GM19395 (cell line): ENCODE measurements at regions not wholly inside any gene's neighbourhood (a gene's known extent, or its start where the extent isn't known, plus 50 kb on each side); places are given as distances from the start of the nearest gene placed in this dataset.

Experiments used
- ATAC-seq: cut with Tn5 transposase; IDR thresholded peaks from one replicate; pipeline ENCODE4 v1.9.1; 2021; ENCODE audit warnings: mild to moderate bottlenecking, moderate library complexity; ENCODE audit not compliant: unreplicated experiment

DNA sequence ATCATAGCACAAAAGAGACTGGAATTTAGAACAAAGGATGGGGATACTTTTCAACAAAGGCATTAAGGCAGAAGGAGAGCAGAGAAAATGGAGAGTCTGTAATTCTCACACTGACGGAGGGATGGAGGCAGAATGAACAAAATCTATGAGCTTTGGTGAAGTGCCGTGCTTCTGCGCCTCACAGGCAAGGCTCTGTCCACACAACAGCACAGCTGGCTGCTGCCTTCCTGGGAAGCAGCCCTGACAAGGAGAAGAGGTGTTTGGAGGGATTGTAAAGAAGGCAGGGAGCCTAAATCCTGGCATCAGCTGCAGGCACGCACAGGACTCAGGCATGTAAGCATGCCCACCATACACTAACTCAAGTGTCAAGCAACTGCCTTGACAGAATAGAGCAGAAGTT lies 485.2 kb upstream of the KIF2A start:
- ATAC-seq: no peak

DNA sequence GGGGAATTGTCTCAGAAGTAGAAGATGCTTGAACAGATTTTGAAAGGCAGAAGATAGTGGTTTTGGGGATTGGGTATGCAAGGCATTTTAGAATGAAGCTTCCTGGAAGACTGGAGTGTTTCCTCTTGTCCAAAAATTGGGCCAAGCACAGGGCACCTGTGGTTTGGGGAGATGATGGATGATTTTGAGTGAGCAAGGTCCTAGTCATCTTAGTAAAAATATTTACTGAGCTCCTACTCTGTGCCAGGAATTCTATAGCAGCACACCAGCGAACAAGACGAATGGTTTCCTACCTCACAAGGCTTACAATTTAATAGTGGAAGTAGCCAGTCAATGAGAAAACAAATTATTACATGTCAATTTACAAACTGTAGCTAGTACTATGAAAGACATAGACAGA lies 484.4 kb upstream of the KIF2A start:
- no peak for ATAC-seq

DNA sequence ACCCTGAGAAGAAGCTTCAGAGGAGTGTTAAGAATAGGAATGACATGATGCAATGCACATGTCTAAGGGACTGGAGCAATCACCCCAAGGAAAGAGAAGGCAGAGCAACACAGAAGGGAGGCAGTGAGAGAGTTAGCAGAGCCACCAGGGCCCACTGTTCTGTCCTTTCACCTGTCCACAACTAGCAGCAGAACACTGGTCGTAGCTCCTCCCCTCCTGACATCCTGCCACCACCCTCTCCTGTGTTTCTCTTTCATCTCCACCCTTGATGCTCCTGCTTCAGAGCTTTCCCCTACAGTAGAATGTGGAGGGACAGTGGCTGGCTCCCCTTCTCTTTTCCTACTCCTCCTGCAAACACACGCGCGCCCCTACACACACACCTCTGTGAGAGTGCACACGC lies 483.4 kb upstream of the KIF2A start:
- ATAC-seq: no peak

- ATAC-seq: no peak
Measured at GRCh38 chr5:61823065-61823464, 482.9 kb upstream of the KIF2A start.

DNA sequence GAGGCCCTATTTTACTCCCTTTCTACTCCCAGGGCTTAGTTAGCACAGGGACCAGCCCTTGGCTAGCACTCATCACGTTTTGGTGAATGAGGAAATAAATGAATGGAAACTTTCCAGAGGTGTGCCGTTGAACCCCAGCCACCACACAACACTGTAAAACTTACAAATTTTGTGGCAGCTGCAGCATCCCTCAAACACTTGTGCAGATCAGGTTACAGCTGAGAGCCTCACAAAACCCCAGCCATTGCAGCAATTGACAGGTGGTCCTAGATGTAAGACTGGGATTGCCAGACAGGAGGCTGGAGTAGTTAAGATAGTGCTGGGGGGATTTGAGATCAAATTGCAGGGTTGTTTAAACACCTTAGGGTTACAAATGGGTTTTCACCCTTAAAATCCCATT lies 482.2 kb upstream of the KIF2A start:
- no peak for ATAC-seq

DNA sequence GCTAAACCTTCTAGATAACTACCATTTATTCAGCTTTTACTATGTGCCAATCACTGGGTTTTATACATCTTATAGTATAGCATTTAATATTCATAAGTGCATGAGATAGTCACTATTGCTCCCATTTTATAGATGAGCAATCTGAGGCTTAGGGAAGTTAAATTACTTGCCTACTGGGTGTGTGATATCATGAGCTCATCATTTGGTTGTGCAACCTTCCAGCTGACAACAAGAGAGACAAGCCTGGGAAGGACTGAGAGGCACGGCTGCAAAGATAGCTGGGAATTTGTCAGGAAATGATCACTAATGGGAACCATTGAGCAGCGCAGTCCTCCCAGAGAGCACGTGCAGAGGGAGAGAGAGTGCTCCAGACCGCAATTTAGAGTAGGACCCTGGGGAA lies 481.6 kb upstream of the KIF2A start:
- ATAC-seq: no peak

DNA sequence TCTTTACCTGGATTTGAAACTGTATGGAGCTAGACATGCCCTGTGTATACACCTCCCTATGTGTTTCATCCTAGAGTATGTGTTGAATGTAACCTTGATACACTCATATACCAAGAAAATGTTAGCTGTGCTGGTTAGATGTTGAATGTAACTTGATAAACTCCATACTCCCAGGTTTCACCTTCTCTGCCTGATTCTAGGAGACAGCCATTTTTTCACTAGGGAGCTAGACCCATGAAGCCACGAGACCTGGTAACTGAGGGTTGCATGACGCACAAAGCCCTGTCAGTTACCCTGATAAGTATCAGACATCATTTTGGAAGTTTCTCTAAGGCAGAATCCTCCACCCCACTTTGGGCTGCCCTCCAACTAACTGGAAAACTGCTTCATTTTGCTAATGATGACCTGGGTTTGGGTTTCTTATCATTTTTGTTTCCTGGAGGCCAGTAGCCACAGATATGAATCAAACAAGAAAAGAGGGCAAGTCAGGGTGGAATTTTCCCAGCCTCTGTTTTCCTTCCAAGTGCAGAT lies 478.5 kb upstream of the KIF2A start:
- no peak for ATAC-seq

GRCh38 chr5:61828856-61829255 lies 477.1 kb upstream of the KIF2A start:
- no peak for ATAC-seq

DNA sequence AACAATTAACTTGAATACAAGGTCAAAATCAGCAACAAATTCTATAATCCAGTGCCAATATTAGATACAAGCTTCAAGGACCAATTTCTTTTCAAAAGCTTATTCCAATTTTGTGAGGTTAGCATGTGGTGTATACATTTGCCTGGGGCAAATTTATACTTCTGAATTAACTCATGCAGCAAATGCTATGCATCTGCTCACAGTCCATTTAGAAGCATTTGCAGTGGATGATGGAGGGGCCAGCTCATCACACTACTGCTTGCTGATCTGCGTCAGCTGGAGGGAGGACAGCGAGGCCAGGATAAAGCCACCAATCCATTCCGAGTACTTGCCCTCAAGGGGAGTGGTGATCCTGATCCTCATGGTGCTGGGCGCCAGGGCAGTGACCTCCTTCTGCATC lies 474.3 kb upstream of the KIF2A start:
- ATAC-seq: no peak

GRCh38 chr5:61837788-61838187 lies 468.2 kb upstream of the KIF2A start:
- no peak for ATAC-seq

GRCh38 chr5:61840361-61840760 lies 465.6 kb upstream of the KIF2A start:
- ATAC-seq: no peak

GRCh38 chr5:61842840-61843239 lies 463.2 kb upstream of the KIF2A start:
- no peak for ATAC-seq

GRCh38 chr5:61850696-61851095 lies 455.3 kb upstream of the KIF2A start:
- ATAC-seq: no peak

DNA sequence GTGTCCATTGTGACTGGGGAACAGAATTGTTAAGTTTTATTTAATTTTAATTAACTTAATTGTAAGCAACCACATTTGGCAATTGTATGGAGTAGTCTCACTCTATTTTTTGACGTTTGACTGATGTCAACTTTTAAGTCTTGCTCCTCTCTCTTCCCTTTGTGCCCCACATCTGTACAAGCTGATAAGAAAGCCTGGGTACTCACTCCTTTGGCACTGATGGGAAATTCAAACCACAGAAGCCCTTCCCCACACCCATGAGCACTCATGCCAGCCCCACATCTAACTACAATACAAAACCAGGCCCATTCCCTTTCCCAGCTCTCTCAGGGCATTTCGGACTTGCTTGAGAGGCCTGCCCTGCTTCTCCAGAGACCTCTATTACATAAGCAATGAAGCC lies 451.5 kb upstream of the KIF2A start:
- no peak for ATAC-seq

DNA sequence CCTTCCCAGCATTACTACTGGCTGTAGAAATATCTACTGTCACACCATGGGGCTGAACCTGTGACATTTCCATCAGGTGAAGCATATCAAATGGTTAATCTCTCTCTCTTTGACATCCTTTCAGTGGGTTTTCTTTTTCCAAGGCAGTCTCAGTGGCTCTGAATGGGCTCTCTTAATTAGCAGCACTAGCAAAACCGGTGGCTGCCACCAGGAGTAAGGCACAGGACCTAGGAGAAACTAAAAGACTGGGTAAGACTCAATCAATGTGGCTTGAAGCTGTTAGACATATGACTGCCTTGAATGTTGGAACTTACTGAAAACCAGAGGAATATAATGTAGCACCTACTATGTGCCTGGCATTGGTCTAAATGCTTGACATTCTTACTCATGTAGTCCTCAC lies 445.0 kb upstream of the KIF2A start:
- ATAC-seq: no peak

DNA sequence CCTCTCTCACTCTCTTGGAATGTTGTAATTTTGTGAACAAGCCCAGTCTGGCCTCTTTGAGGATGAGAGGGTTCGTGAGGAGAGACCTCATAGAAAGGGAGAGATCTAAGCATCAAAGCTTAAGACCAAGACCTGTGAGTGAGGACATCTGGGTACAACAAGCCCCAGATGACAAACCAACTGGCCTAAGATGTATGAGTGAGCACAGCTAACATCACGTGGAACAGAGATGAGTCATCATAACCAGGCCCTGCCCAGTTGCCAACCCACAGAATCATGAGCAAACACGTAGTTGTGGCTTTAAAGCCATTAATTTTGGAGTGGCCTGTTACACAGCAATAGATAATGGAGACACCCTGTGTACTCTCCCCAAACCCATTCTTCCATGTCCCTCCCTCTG lies 439.1 kb upstream of the KIF2A start:
- peak; percentile 80 for ATAC-seq

- no peak for ATAC-seq
Measured at GRCh38 chr5:61869333-61869732, 436.7 kb upstream of the KIF2A start.

- ATAC-seq: no peak
Measured at GRCh38 chr5:61878471-61878870, 427.5 kb upstream of the KIF2A start.

DNA sequence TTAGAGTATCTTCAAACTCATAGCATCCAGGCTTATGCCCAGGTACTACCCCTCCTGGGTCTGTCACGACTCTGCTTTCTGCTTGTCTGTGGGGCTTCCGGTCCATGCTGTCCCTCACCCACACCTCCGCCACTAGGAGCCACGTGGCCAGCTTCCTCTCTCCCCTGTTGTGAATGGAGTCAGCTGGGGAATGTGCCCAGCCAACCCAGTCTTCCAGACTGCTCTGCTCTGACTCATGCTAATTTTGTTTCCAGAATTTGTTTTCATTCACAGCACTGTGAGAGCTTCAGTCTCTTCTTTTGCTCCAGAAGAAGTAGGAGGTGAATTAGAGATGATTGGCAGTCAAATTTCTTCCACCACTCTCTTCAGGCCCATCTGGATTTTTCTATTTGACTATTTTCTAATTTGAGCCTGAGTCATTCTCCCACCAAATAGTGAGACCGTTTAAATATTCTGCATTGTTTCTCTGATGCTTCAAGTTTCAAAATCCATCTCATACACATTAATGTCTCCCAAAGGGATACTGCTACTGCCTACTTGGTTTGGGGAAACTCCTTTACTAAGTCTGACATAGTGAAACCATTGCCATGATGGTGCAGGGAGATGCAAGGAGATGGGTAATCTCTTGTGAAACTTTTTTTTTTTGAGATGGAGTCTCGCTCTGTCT lies 424.1 kb upstream of the KIF2A start:
- ATAC-seq: no peak

DNA sequence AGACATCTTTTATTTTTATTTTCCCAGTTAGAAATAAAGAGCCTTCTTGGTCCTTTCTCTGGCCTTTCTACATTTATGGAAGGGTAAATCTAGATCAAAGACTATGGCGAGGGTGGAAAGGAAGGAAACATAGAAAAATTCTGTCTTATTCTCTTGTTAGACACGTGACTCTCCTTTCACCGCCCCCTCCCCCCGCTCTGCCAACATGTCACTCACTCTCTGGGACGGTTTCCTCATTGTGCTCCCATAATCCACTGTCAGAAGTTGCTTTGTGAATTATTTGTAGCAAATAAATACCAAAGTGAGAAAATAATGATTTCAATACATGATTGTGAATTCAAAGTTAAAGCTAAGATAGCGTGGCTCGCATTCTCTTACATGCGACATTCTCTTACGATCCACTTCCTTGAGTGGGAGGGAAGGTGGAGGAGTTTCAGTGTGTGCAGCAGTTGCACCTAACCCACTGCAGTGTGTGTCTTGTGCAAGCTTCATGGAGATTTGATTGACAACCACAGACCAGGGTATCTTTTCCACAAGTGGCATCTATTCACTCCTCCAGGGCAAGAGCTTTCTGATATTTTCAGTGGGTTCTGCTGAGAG lies 423.0 kb upstream of the KIF2A start:
- no peak for ATAC-seq

- no peak for ATAC-seq
Measured at GRCh38 chr5:61884252-61884855, 421.7 kb upstream of the KIF2A start.

- ATAC-seq: no peak
Measured at GRCh38 chr5:61886214-61886613, 419.8 kb upstream of the KIF2A start.
